Psoas muscle (tissue), 7 donors: ENCODE measurements at regions not wholly inside any gene's neighbourhood (a gene's known extent, or its start where the extent isn't known, plus 50 kb on each side); places are given as distances from the start of the nearest gene placed in this dataset.
A peak's percentile ranks its signal among the peaks of the same experiment; 100 is the strongest.

Source experiments
- ATAC-seq, 4 donors: fragments of 200-7000 bp; cut with Tn5 transposase; one replicate each; pipeline ENCODE4 v1.9.1; 2020; ENCODE audit warnings: moderate library complexity in 3 of 4, mild to moderate bottlenecking in 2 of 4
- DNase-seq, 2 donors: peaks; one replicate each; pipeline ENCODE4 v3.0.0-alpha.2; 2020
- H3K27ac ChIP-seq: fragments of 200-600 bp; one replicate; pipeline ENCODE4 v1.8.0; 2022
- H3K27me3 ChIP-seq, 3 donors: fragments of 200-600 bp in 1 of 3; one replicate each; pipeline versions ENCODE4 v1.6.1 to v1.8.0; 2013 to 2022; ENCODE audit warnings: low read length in 2 of 3, mild to moderate bottlenecking in 2 of 3, moderate library complexity in 1 of 3; ENCODE audit not compliant: insufficient read depth in 3 of 3
- H3K36me3 ChIP-seq, 2 donors: fragments of 200-600 bp in 1 of 2; one replicate each; pipeline versions ENCODE4 v1.6.1 to v1.8.0; 2013 to 2022; ENCODE audit warnings: low read depth in 1 of 2, mild to moderate bottlenecking in 1 of 2, moderate library complexity in 1 of 2; ENCODE audit not compliant: insufficient read depth in 1 of 2
- H3K4me1 ChIP-seq: fragments of 200-600 bp; one replicate; pipeline ENCODE4 v1.8.0; 2022
- H3K4me3 ChIP-seq: fragments of 200-600 bp; one replicate; pipeline ENCODE4 v1.8.0; 2022; ENCODE audit warnings: mild to moderate bottlenecking
- H3K9me3 ChIP-seq: fragments of 200-600 bp; one replicate; pipeline ENCODE4 v1.8.0; 2022
- CTCF ChIP-seq: fragments of 200-600 bp; IDR thresholded peaks from one replicate; pipeline ENCODE4 v1.8.0; 2022; ENCODE audit warnings: antibody characterized with exemption
- WGBS, 3 donors: extraction: QIAGEN DNeasy Blood & Tissue Kit; methylation state at CpG; one replicate each; pipeline versions ENCODE4 v1.1.6 to v1.1.7; 2013; 5-methylcytosine and 5-hydroxymethylcytosine counted together
- intact Hi-C, 2 donors: fragments of 100-400 bp; cut with DNase I; formaldehyde crosslinking; loops; one replicate each; pipeline versions ENCODE4 v1.11.0 to v1.14.2; 2022
- donor health status: healthy with polysubstance abuse.
- donor health status: DM: no; HTN: no; CAD: no; lungs with moderate emphysema.
- donor health status: Bipolar disorder and iron deficiency.
- donor health status: healthy.
- donor health status: DM: yes; HTN: yes; CAD: no.
- donor health status: DM: no; HTN: no; CAD: no.
- donor health status: DM: yes; HTN: yes; CAD: no.

DNA sequence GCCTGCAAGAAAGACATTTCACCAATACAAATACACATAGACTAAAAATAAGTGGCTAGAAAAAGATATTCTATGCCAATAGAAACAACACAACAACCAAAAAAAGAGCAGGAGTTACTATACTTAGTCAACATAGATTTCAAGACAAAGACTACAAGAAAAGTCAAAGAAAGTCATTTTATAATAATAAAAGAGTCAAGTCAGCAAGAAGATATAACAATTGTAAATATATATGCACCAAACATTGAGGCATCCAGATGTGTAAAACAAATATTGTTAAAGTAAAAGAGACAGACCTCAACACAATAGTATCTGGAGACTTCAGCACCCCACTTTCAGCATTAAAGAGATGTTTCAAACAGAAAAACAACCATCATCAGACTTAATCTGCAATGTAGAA, 104.6 kb downstream of the AMY1C start:
- intact Hi-C loops: no loop called here
- H3K36me3 ChIP-seq: no peaks in the 10 kb centered on the region
- H3K4me3 ChIP-seq: no peak overlapping the region
- H3K9me3 ChIP-seq: peaks cover 13% of the 10 kb centered on the region
- no peak for DNase-seq
- no peak for TF ChIP-seq CTCF
- H3K4me1 ChIP-seq: no peaks in the 10 kb centered on the region
- no peak overlapping the region for H3K27ac ChIP-seq
- no peaks in the 10 kb centered on the region for H3K27me3 ChIP-seq
- ATAC-seq: no peak

GRCh38 chr1:103859721-103860120, 110.0 kb downstream of the AMY1C start:
- H3K9me3 ChIP-seq: peaks cover 10% of the 10 kb centered on the region

DNA sequence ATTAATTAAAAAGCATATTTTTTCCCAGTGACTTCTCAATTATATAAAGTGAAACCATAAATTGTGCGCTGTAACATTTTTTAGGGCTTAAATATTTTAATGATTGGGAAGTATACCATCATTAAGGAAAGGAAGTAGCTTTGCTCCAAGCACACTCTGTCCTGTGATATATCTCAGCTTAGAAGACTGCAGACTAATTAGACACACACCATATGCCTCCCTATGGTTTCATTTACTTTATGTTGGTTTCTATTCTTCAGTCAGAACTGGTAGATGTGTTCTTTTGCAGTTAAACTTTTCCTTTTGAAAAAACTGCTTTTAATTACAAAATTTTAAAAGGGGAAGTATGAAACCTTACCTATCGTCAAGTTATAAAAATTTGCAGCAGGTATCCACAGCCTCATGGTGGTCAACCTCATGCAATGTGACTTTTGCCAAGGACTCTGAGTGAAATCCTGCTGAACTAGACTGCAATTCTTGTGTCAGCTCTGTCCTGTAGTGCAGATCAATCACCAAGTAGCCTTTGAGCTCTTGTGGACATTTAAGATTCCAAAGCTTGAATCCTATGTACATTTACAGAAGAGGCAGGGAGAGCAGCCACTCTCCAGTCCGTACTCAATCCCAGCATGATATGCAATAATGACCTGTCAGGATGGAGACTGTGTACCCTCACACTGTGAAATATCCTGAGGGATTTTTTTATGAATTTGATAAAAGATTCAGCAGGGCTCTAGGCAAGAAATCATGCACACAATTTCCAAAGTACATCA, 149.1 kb downstream of the AMY1C start:
- no peak for ATAC-seq
- no peak overlapping the region for H3K27ac ChIP-seq
- no peaks in the 10 kb centered on the region for H3K36me3 ChIP-seq
- no peaks in the 10 kb centered on the region for H3K9me3 ChIP-seq
- intact Hi-C loops: no loop called here
- WGBS, 3 donors: 69 to 77% (median 71%) methylated on average over 3 of the region's 3 CpGs
- no peaks in the 10 kb centered on the region for H3K27me3 ChIP-seq
- H3K4me3 ChIP-seq: no peak overlapping the region
- DNase-seq: no peak
- H3K4me1 ChIP-seq: peaks cover 8% of the 10 kb centered on the region
- no peak for TF ChIP-seq CTCF

More at GRCh38 chr1:103859721-103860120, 110.0 kb downstream of the AMY1C start:
- no peaks in the 10 kb centered on the region for H3K36me3 ChIP-seq
- intact Hi-C loops: no loop called here
- no peaks in the 10 kb centered on the region for H3K27me3 ChIP-seq
- no peak for TF ChIP-seq CTCF
- no peak overlapping the region for H3K27ac ChIP-seq
- no peak overlapping the region for H3K4me3 ChIP-seq
- H3K4me1 ChIP-seq: no peaks in the 10 kb centered on the region
- WGBS, 3 donors: 81 to 88% (median 86%) methylated on average over 2 of the region's 2 CpGs
- ATAC-seq (no peak), DNase-seq (no peak)

- DNase-seq: no peak
- H3K36me3 ChIP-seq: no peaks in the 10 kb centered on the region
- peak overlapping the region; percentile 63 for H3K27ac ChIP-seq
- H3K4me3 ChIP-seq: no peak overlapping the region
- peak in 3 of 4 donors; percentile 73 to 85 (median 80) for ATAC-seq
- intact Hi-C loops: no loop called here
- H3K27me3 ChIP-seq: no peaks in the 10 kb centered on the region
- no peaks in the 10 kb centered on the region for H3K9me3 ChIP-seq
- peaks cover 8% of the 10 kb centered on the region for H3K4me1 ChIP-seq
- no peak for TF ChIP-seq CTCF
- WGBS, 3 donors: 77 to 89% (median 85%) methylated on average over 3 of the region's 3 CpGs
Measured at GRCh38 chr1:103900005-103900404, 150.3 kb downstream of the AMY1C start.

- H3K36me3 ChIP-seq: no peaks in the 10 kb centered on the region
- no peak for TF ChIP-seq CTCF
- no peak overlapping the region for H3K4me3 ChIP-seq
- intact Hi-C loops: no loop called here
- ATAC-seq (peak in 3 of 4 donors; percentile 85 to 93 (median 92)), DNase-seq (no peak)
- no peaks in the 10 kb centered on the region for H3K27me3 ChIP-seq
- 23 to 46% (median 34%) methylated on average over 4 of the region's 4 CpGs for WGBS, 3 donors
- peaks cover 8% of the 10 kb centered on the region for H3K4me1 ChIP-seq
- peak overlapping the region; percentile 14 for H3K27ac ChIP-seq
- no peaks in the 10 kb centered on the region for H3K9me3 ChIP-seq
Measured at GRCh38 chr1:103901072-103901471, 151.4 kb downstream of the AMY1C start.
